GM18868 (cell line): ENCODE measurements at regions not wholly inside any gene's neighbourhood (a gene's known extent, or its start where the extent isn't known, plus 50 kb on each side); places are given as distances from the start of the nearest gene placed in this dataset.
"Not testable (repeated sequence)": the region's sequence is repeated elsewhere in the genome, so short reads cannot be mapped to it uniquely, and the experiment has no call there.

Experiments
- ATAC-seq: cut with Tn5 transposase; IDR thresholded peaks from one replicate; pipeline ENCODE4 v1.9.1; 2021; ENCODE audit warnings: mild to moderate bottlenecking, moderate library complexity; ENCODE audit not compliant: unreplicated experiment

DNA sequence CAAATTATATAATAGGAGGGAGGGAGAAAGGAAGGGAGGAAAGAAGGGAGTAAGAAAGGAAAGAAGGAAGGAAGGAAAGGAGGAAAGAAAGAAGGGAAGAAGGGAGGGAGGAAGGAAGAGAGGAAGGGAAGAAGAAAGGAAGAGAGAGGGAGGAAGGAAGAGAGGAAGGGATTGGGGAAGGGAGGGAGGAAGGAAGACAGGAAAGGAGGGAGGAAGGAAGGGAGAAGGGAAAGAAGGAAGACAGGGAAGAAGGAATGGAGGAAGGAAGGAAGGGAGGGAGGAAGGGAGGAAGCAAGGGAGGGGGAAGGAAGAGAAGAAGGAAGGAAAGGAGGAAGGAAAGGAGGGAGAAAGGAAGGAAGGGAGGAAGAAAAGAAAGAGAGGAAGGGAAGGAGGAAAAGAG lies 660.5 kb downstream of the EPM2A start:
- ATAC-seq: no peak

DNA sequence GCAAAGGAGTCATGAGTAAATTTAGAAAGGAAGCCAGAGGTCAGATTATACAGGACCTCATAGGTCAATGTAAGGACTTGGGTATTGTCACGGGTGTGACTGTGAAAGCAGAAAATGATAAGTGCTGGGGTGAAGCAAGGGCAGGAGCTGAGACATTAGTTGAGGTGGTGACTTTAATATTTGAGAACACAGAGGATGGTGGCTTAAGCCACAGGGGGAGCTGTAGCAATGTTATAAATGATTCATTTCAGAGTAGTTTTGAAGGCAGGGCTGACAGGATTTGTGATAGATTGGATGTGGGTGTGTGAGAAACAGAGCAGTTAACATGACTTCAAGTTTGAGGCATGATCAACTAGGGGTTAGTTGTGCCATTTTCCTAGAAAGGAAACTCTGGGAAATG lies 659.9 kb downstream of the EPM2A start:
- ATAC-seq: no peak

DNA sequence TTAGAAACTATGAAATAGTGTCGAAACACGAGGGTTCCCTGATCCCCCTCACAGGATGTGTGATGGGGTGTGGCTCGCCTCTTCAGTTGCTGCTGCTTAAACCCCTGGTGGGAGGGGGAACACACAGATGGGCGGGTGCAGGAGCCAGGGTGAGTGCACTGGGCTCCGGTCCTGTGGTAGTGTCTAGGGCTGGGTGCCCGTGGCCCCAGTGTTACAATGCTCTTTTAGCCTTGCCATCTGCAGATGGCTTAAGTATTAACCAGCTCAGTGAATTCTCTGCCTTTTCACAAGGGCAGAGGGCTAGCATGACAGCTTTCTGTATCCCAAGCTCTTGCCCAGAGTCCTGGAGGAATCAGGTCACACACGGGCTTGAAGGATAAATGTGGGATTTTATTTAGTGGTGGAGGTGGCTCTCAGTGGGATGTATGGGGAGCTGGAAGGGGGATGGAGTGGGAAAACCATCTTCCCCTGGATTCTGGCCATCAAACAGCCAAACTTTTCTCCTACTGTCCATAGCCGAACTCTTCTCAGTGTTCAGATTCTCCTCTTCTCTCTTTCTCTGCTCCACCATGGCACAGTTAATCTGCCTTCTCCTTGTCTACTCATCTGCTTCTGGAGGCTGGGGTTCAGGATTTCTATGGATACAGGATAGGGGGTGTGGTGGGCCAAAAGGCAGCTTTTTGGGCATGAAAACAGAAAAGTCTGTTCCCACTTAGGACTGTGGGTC lies 659.0 kb downstream of the EPM2A start:
- ATAC-seq: no peak

DNA sequence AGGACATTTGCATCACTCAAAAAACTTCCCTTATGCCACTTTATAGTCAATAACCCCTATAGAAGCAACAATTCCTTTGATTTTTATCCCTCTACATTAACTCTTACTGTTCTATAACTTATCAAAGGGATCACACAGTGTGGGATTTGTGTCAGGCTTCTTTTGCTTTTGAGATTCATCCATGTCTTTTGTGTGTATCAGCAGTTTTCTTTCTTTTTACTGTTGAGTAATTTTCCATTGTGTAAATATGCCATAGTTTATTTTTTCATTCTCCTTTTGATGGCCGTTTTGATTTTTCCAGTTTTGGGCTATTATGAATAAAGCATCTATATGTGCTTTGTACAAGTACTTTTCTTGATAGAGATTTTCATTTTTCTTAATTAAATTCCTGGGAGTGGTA lies 657.9 kb downstream of the EPM2A start:
- no peak for ATAC-seq

DNA sequence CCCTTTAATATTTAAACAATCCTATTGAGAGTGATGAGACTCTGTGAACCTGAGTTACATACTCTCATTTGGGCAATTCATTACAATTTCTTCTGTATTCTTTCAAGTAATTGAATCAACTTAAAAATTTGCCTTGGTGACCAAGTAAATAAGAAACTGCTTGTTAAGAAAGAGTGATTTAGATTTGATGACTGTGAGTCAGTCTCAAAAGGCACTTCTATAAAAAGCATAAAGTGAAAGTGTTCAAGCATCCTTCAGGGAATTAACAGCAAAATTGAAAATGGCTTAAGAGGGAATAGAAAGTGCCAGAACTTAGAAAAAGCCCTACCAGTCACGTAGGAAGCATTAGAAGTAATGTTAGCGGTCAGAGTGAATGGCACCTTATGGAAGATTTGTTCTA lies 654.7 kb downstream of the EPM2A start:
- no peak for ATAC-seq

DNA sequence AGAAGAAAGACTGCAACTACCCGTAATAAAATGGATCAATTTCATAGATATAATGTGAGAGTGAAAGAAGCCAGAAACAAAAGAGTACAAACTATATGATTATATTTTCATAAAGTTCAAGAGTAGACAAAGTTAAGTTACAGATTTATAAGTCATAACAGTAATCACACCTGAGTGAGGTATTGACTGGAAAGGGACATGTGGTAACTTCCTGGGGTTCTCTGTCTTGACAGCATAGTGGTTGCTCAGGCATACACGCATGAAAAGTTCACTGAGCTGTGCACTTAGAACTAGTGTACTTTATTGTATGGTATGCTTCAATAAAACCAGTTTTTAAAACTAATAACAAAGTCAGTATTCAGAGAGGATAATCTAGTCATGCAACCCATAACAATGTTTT lies 653.6 kb downstream of the EPM2A start:
- peak; percentile 41 for ATAC-seq

DNA sequence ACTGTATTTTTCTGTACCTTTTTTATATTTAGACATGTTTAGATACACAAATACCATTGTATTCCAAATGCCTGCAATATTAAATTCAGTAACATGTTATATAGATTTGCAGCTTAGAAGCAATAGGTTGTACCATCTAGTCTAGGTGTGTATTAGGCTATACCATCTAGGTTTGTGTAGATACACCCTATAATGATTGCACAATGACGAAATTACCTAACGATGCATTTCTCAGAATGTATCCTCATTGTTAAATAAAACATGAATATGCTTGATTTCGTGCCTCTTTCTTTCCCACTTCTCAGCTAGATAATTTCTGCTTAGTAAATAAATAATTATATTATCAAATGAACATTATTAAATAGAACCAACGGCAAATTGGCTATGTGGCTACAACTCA lies 653.0 kb downstream of the EPM2A start:
- no peak for ATAC-seq

DNA sequence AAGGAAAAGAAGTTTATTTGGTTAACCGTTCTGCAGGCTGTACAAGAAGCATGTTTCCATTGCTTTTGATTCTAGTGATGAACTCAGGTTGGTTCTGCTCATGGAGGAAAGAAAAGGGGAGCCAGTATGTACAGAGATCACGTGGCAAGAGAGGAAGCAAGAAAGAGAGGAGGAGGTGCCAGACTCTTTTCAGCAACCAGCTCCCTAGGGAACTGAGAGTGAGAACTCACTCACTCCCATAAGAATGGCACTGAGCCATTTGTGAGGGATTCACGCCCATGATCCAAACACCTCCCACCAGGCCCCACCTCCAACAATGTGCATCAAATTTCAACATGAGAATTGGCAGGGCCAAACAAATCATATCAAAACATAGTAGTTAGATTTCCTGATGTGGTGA lies 649.1 kb downstream of the EPM2A start:
- ATAC-seq: no peak

DNA sequence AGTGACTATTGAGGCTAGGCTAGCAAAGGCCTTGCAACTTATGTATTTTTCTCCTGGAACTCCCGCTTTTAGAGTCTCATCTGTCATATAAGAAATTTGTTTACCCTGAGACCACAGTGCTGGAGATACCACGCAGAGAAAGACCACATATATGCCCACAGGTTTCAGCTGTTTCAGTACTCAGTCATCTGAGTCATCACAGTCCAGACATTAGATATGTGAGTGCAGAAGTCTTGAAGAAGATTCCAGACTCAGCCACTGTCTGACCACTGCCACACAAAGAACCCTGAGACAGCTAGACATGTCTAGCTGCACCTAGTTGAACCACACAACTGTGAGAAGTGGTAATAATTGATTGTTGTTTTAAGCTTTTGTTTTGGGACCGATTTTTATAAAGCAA lies 648.3 kb downstream of the EPM2A start:
- peak; percentile 65 for ATAC-seq

DNA sequence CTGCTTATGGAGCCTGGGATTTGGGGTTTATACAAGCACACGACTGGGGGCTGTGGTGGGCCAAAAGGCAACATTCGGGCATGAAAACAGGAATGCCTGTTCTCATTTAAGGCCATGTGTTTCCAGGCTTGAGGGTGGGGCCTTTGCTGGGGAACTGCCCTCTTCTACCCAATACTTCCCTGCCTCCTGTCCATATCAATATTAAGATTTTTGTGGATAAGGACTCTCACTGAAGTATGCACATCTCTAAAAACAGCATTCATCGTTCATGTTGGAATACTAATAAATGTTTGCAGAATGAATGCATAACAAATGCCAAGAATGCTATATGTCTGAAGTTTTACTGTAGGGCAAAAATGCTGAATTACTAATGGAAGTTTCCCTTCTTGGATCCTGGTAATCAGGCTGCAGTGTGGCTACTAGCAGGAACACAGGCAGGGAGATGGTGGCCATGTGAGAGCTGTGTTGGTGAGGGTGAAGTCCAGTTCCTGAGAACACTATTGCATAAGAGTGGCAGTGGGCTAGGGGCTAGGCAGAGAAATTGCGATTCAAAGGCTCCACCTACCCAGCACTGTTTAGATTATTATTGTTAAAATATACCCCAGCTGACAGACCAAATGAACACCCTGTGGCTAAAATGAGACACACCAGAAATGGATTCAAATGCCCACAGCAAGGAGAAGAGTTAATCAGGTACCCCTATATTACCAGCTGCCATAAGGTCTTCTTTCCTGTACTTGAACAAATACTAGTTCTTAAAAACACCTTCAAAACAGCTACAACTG lies 644.3 kb downstream of the EPM2A start:
- no peak for ATAC-seq

DNA sequence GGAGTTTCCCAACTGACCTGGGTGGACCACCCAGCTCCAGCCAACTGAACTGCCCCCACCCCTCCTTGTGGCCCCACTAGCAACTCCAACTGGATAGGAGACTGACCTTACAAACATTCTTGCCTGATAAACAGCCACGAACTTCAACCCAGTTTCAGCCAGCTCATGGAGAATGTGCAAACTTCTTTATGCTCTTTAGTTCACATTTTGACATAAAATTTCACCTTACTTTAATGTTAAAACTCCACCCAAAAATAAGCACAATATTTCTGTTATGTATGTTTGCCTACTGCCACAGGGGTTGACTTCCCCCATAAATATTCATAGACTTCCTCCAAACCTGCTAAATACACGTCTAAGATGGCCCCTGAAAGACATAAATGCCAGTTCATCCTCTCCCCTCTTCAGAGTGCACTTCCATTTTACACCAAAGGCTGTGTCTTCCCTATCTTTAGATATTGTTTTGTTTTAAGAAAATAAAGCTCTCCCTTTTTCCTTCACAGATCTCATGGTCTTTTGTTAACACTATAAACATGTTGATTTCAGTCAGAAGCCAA lies 643.7 kb downstream of the EPM2A start:
- no peak for ATAC-seq

DNA sequence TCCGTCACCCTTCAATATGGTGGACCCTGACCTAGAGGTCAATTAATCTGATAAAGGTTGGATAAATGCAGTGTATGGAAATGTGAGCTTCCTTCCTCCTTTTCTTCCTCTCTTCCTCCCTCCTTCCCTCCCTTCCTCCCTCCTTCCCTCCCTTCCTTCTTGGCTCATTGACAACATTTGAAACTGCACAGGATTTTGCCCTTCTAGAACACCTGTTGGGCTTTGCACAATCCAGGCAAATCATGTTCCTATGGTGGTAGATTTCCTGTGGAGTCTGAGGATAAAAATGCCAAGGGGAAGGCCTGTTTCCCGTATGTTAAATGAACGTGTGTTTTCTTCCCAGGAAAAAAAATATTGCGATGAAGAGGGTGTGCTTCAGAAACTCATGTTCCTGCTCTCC lies 642.8 kb downstream of the EPM2A start:
- no peak for ATAC-seq

DNA sequence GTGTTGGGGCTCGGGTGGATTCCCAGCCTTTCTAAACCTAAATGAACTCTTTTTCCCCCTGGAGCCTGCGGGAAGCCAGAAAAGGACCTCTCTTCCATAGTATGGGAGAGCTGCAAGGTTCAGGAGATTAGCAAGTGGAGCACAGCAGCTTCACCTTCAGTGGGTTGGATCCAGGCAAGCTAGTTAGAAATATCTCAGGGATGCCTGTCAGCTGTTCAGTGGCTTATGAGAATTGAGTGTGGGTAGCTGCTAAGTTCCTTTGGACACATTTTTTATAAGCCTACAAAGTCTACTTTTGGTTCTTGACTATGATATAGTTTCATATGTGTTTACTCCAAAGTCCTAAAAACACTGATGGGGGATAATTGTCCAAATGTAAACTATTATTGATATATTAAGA lies 642.1 kb downstream of the EPM2A start:
- no peak for ATAC-seq

DNA sequence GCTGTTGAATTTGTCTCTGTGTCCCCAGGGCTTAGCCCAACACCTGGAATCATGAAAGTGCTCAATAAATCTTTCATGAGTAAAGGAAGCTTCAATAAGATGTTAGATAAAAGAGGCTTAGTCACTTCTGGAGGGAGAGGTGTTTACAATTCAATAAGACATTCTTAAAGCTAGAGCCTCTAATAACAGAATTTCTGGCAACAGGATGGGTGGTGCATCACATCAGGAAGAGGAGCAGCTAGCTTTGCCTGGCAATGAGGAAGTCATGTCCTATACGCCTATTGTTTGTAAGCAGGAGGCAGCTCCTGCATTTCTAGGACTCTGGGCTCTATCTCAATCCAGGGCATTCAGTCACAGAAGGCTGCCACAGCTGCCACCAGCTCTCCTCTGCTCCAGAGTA lies 638.5 kb downstream of the EPM2A start:
- no peak for ATAC-seq

DNA sequence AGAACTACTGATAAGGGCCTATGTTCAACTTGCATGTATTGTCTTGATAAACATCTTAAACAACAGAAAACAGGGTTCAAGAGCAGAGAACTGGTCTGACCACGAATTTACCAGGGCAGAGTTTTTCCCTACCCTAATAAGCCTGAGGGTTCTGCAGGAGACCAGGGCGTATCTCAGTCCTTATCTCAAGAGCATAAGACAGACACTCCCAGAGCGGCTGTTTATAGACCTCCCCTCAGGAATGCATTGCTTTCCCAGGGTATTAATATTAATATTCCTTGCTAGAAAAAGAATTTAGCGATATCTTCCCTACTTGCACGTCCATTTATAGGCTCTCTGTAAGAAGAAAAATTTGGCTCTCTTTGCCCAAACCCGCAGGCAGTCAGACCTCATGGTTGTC lies 637.2 kb downstream of the EPM2A start:
- ATAC-seq: not testable (repeated sequence)

DNA sequence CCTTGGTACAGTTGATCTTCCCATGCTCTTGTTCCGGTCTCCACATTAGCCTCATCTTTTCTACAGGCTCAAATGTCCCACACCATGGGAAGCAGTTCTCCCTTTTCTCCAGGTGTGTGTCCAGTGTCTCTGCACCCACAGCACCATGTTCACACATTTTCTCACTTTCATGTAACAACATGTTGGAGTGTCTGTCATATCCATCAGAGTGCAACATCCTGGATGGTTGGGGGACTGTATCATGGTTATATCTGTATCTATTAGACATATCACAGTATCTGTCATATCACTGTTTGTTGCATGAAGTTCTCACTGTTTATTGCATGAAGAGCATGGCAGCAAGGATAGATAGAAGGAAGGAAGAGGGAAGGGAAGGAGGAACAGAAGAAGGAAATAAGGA lies 635.6 kb downstream of the EPM2A start:
- no peak for ATAC-seq

DNA sequence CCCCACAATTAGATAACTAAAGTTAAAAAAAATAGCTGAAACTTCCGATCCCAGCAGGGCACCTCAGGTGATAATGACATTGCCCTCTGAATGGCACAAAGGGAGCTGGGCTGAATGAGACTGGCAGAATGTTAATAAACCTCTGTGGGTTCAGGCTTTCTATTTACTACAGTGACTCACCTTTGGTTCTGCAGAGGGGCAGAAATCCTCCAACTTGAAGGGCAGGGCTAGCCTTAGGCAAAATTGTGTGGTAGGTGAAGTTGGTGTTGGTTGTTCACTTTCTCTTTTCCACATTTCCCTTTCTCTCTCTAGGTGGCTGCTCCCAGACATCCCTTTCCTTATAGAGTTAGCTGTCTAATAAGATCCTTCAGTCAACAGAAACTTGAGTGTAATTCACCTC lies 625.2 kb downstream of the EPM2A start:
- ATAC-seq: no peak

DNA sequence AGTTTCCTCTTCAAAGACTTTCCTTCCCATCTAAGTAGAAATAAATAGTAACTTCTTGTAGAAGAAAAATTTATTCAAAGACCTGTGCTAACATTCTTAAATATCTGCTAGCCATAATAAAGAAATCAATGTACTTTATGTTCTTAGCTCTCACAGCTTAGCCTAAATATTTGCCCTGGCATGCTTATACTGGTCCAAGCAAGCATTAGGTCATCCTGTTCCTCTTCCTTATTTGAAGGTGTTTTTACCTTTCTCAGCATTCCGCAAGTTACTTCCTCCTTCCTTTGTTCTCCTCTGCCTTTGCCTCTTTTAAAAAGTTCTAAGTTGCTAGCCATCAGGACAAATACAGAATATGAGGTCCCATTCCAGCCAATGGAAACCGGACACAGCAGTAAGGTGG lies 623.9 kb downstream of the EPM2A start:
- ATAC-seq: not testable (repeated sequence)

DNA sequence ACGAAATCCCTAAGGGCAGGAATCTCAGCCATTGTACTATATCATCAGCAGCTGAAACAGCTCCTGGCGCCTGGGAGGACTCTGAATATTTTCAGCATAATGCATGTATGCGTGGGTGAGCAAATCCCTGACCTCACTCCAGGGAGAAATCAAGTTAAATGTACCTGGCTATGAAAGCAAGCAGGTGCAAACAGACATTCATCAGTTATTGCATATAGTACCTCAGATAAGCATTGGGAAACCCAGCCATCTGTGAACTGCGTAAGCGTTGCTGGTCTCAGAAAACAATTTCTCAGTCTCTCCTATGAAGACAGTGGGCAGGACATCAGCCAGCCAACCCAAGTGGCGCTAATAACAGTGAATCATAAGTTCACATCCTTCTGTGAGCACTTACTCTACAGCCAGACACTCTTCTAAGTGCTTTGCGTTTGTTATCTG lies 622.6 kb downstream of the EPM2A start:
- ATAC-seq: no peak

DNA sequence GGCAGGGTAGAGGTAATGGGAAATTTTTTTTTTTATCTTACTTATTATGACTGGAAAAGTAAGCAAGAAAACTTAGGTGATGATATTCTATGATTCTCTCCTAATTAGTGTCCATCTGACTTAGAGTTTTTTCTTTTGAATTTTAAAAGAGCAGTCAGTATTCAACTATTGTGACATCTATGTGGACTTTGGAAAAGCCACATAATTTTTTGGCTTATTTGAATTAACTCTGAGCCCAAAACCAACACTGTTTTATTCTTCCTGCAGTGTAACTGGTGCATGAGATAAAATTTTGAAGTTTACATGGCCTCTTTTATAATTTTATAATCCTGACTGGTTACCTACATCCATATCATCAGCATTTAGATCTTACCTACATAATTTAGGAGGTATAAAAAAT lies 619.7 kb downstream of the EPM2A start:
- ATAC-seq: no peak

DNA sequence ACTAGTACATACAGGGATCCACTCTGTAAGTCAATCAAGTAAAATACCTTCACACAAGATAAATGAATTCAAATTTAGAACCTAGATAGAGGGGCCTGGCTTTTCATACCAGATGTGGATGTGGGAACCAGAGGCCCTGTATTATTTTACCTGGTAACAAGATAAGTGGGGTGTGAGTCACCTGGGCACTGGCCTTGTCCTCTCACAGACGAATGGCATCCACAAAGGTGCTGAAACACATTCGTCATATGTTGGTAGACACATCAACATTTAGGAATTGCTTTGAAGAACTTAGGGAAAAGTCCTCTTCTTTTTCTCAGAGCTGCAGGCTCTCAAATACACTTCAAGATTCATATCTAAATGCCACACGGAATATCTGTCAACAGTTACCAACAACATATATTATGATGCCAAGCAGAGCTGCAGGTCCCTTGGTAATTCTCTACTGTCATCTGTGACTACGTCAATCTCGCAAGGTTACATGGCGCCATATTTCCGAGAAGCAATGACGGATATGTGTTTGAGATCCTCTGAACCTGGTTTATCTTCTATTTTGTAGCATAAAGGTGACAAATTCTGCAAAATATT lies 618.6 kb downstream of the EPM2A start:
- ATAC-seq: no peak

DNA sequence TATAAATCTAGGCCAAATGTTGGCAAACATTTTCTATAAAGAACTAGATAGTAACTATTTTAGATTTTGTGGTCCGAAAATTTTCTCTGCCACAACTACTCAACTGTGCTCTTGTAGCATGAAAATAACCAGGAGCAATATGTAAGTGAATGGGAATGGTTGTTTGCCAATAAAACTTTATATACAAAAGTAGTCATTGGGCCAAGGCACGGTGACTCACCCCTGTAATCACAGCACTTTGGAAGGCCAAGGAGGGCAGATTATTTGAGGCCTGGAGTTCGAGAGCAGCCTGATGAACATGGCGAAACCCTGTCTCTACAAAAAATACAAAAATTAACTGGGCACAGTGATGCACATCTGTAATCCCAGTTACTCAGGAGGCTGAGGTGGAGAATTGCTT lies 617.1 kb downstream of the EPM2A start:
- no peak for ATAC-seq
